K562 (cell line): ENCODE measurements at regions not wholly inside any gene's neighbourhood (a gene's known extent, or its start where the extent isn't known, plus 50 kb on each side); places are given as distances from the start of the nearest gene placed in this dataset.

Experiments used
- CBX8 ChIP-seq: fragments of 200-600 bp; sonication (generic); IDR thresholded peaks from 2 replicates; pipeline ENCODE4 v1.6.1; 2012; ENCODE audit warnings: borderline replicate concordance, mixed run types, low read depth, mild to moderate bottlenecking, moderate library complexity, mixed read lengths, low read length, control low read depth, inconsistent platforms; ENCODE audit not compliant: poor library complexity, severe bottlenecking; ENCODE audit errors: extremely low read depth
- CHD7 ChIP-seq: fragments of 200-600 bp; sonication (generic); IDR thresholded peaks from one replicate; pipeline ENCODE4 v1.6.1; 2012; ENCODE audit warnings: mild to moderate bottlenecking, low read depth, low read length, inconsistent platforms
- FOXA3 ChIP-seq, 2 experiments: fragments of 450-650 bp in 1 of 2; sonication (generic) in 1 of 2; formaldehyde crosslinking; IDR thresholded peaks in 1 of 2; conservative IDR thresholded peaks in 1 of 2; 2 replicates each; pipeline versions ENCODE4 v1.4.0 to v1.8.0; 2020 to 2022; ENCODE audit warnings: mild to moderate bottlenecking in 2 of 2, missing genetic modification reagents in 1 of 2
- ID3 ChIP-seq, 2 experiments: fragments of 250-450 bp in 1 of 2; fragments of 450-650 bp in 1 of 2; sonication (Bioruptor Pico) in 1 of 2; IDR thresholded peaks; 2 replicates each; pipeline versions ENCODE4 v1.6.1 to v1.8.0; 2016 to 2021; ENCODE audit warnings: mild to moderate bottlenecking in 2 of 2, moderate library complexity in 2 of 2, missing compliant biosample characterization in 1 of 2, missing genetic modification characterization in 1 of 2
- NRF1 ChIP-seq, 2 experiments: fragments of 450-650 bp; IDR thresholded peaks in 1 of 2; conservative IDR thresholded peaks in 1 of 2; 2 replicates each; pipeline ENCODE4 v1.6.1; 2014; ENCODE audit warnings: mild to moderate bottlenecking in 2 of 2
- RBM25 ChIP-seq: fragments of 200-400 bp; formaldehyde crosslinking; IDR thresholded peaks from 2 replicates; pipeline ENCODE4 v1.6.1; 2018; ENCODE audit warnings: low read length, low read depth, moderate library complexity; ENCODE audit not compliant: severe bottlenecking

- TF ChIP-seq FOXA3 (CRISPR knock-in tag; conservative IDR thresholded peaks at IDR 0.05 in 1 of 2, IDR thresholded peaks at IDR 0.05 in 1 of 2) = no peak
- TF ChIP-seq NRF1 (conservative IDR thresholded peaks at IDR 0.05 in 1 of 2, IDR thresholded peaks at IDR 0.05 in 1 of 2) = no peak
- no peak for TF ChIP-seq CHD7
- no peak for TF ChIP-seq ID3 (CRISPR knock-in tag; IDR thresholded peaks at IDR 0.05)
- no peak for TF ChIP-seq ID3 (tag; IDR thresholded peaks at IDR 0.05)
- TF ChIP-seq RBM25 = no peak
- TF ChIP-seq CBX8 = no peak
- TF ChIP-seq, all 486 proteins: peak for 0
Measured at GRCh38 chr9:776086-776485, 65.4 kb upstream of the DMRT1 start (continued).
